Neural cell (in vitro differentiated cells): ENCODE measurements at regions not wholly inside any gene's neighbourhood (a gene's known extent, or its start where the extent isn't known, plus 50 kb on each side); places are given as distances from the start of the nearest gene placed in this dataset.

Source experiments
- H2AFZ ChIP-seq: fragments of 200-600, 300-800 bp; sonication (generic), shearing (Covaris generic); 2 replicates; pipeline ENCODE4 v1.6.0; 2014; ENCODE audit warnings: low read depth, mild to moderate bottlenecking, antibody characterized with exemption, low read length, moderate library complexity
- H3F3A ChIP-seq: fragments of 200-600 bp; shearing (Covaris generic); 2 replicates; pipeline ENCODE4 v1.6.1; 2016; ENCODE audit warnings: mild to moderate bottlenecking, moderate library complexity, mixed read lengths, antibody characterized with exemption, low read length; ENCODE audit not compliant: insufficient read depth, poor library complexity, severe bottlenecking
- H3K27ac ChIP-seq: fragments of 200-600, 300-800 bp; sonication (generic), shearing (Covaris generic); 2 replicates; pipeline ENCODE4 v1.5.1; 2014; ENCODE audit warnings: mild to moderate bottlenecking, low read length, moderate library complexity
- H3K27me3 ChIP-seq: fragments of 300-800, 200-600 bp; sonication (generic), shearing (Covaris generic); 2 replicates; pipeline ENCODE4 v1.6.0; 2014; ENCODE audit warnings: mild to moderate bottlenecking, low read depth, low read length, moderate library complexity; ENCODE audit not compliant: insufficient read depth
- H3K36me3 ChIP-seq: fragments of 300-800, 200-600 bp; sonication (generic), shearing (Covaris generic); 2 replicates; pipeline ENCODE4 v1.5.1; 2014; ENCODE audit warnings: mild to moderate bottlenecking, antibody characterized with exemption, low read length, moderate library complexity; ENCODE audit not compliant: insufficient read depth
- H3K4me2 ChIP-seq: fragments of 300-800, 200-600 bp; sonication (generic), shearing (Covaris generic); 2 replicates; pipeline ENCODE4 v1.6.0; 2014; ENCODE audit warnings: mild to moderate bottlenecking, low read length
- H3K4me3 ChIP-seq: fragments of 300-800, 200-600 bp; sonication (generic), shearing (Covaris generic); 2 replicates; pipeline ENCODE4 v1.5.1; 2014; ENCODE audit warnings: mild to moderate bottlenecking, low read length, moderate library complexity
- H3K79me2 ChIP-seq: fragments of 200-600 bp; shearing (Covaris generic); replicated peaks from 2 replicates; pipeline ENCODE4 v1.6.0; 2014; ENCODE audit warnings: mild to moderate bottlenecking, low read length, moderate library complexity; ENCODE audit not compliant: insufficient read depth
- H3K9ac ChIP-seq: fragments of 300-800, 200-600 bp; sonication (generic), shearing (Covaris generic); 2 replicates; pipeline ENCODE4 v1.6.1; 2016; ENCODE audit warnings: mild to moderate bottlenecking, low read length, mixed read lengths
- H3K9me2 ChIP-seq: fragments of 200-600 bp; shearing (Covaris generic); 2 replicates; pipeline ENCODE4 v1.6.1; 2016; ENCODE audit warnings: mild to moderate bottlenecking, low read length, mixed read lengths; ENCODE audit not compliant: insufficient read depth
- H3K9me3 ChIP-seq: fragments of 200-600, 300-800 bp; sonication (generic), shearing (Covaris generic); 2 replicates; pipeline ENCODE4 v1.6.1; 2016; ENCODE audit warnings: mild to moderate bottlenecking, mixed run types, low read length, moderate library complexity, mixed read lengths
- H4K20me1 ChIP-seq: fragments of 200-600 bp; shearing (Covaris generic); 2 replicates; pipeline ENCODE4 v1.6.1; 2016; ENCODE audit warnings: mild to moderate bottlenecking, mixed run types; ENCODE audit not compliant: insufficient read depth
- EP300 ChIP-seq: fragments of 450-650 bp; conservative IDR thresholded peaks from 2 replicates; pipeline ENCODE4 v1.6.1; 2014; ENCODE audit warnings: antibody characterized with exemption, mild to moderate bottlenecking, moderate library complexity; ENCODE audit not compliant: poor library complexity, severe bottlenecking
- EZH2 ChIP-seq: fragments of 200-600, 300-800 bp; shearing (Covaris generic), sonication (generic); IDR thresholded peaks from 2 replicates; pipeline ENCODE4 v1.6.1; 2014; ENCODE audit warnings: antibody characterized with exemption, low read length, borderline replicate concordance, mild to moderate bottlenecking; ENCODE audit not compliant: insufficient read depth, poor library complexity, severe bottlenecking
- MXI1 ChIP-seq: fragments of 450-650 bp; conservative IDR thresholded peaks from 2 replicates; pipeline ENCODE4 v1.6.1; 2014; ENCODE audit warnings: antibody characterized with exemption, mild to moderate bottlenecking; ENCODE audit not compliant: poor library complexity, severe bottlenecking
- POLR2AphosphoS5 ChIP-seq: IDR thresholded peaks from 2 replicates; pipeline ENCODE4 v1.6.1; 2012
- RAD21 ChIP-seq: fragments of 450-650 bp; conservative IDR thresholded peaks from 2 replicates; pipeline ENCODE4 v1.6.1; 2014; ENCODE audit warnings: antibody characterized with exemption, mild to moderate bottlenecking, moderate library complexity
- REST ChIP-seq: IDR thresholded peaks from 2 replicates; pipeline ENCODE4 v1.6.1; 2012; ENCODE audit warnings: borderline replicate concordance
- SMC3 ChIP-seq: fragments of 450-650 bp; conservative IDR thresholded peaks from 2 replicates; pipeline ENCODE4 v1.6.1; 2014; ENCODE audit warnings: antibody characterized with exemption, mild to moderate bottlenecking, moderate library complexity; ENCODE audit not compliant: poor library complexity
- TAF1 ChIP-seq: IDR thresholded peaks from 2 replicates; pipeline ENCODE4 v1.6.1; 2012; ENCODE audit warnings: low read depth
- TF ChIP-seq, protein P1 (sequence below): fragments of 450-650 bp; IDR thresholded peaks from 2 replicates; pipeline ENCODE4 v1.5.1; 2014; ENCODE audit warnings: antibody characterized with exemption, mild to moderate bottlenecking, moderate library complexity; ENCODE audit not compliant: poor library complexity, severe bottlenecking

DNA sequence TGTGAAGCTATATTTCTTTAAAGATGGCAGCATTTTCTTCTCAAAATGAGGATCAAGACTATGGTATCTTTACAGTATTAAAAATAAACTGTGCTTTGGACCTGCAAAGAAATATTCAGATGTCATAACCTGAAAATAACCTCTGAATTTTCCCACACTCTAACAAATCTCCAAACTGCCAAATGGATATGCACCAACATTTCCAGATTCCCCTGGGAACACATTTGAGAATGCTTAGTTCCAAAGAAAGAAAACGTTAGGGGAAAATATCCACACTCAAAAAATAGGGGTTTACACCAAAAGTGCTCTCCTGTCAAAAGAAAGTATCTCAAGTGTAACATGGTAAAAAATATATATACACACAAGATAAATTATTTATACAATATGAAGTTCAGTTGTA lies 69.1 kb upstream of the ARHGAP29 start:
- Histone ChIP-seq H3F3A (no peaks in the 10 kb centered on the region), H4K20me1 (no peaks in the 10 kb centered on the region), H3K79me2 (no peaks in the 10 kb centered on the region), H2AFZ (no peak overlapping the region), H3K27me3 (no peaks in the 10 kb centered on the region), H3K36me3 (no peaks in the 10 kb centered on the region), H3K9me3 (no peaks in the 10 kb centered on the region), H3K4me2 (no peak overlapping the region), H3K9me2 (no peaks in the 10 kb centered on the region), H3K9ac (no peak overlapping the region), H3K27ac (no peak overlapping the region), H3K4me3 (no peak overlapping the region)
- TF ChIP-seq TAF1 (no peak), RAD21 (no peak), POLR2AphosphoS5 (no peak), SMC3 (no peak), MXI1 (no peak), EZH2 (no peak), EP300 (no peak), REST (no peak)
- TF ChIP-seq, protein P1, sequence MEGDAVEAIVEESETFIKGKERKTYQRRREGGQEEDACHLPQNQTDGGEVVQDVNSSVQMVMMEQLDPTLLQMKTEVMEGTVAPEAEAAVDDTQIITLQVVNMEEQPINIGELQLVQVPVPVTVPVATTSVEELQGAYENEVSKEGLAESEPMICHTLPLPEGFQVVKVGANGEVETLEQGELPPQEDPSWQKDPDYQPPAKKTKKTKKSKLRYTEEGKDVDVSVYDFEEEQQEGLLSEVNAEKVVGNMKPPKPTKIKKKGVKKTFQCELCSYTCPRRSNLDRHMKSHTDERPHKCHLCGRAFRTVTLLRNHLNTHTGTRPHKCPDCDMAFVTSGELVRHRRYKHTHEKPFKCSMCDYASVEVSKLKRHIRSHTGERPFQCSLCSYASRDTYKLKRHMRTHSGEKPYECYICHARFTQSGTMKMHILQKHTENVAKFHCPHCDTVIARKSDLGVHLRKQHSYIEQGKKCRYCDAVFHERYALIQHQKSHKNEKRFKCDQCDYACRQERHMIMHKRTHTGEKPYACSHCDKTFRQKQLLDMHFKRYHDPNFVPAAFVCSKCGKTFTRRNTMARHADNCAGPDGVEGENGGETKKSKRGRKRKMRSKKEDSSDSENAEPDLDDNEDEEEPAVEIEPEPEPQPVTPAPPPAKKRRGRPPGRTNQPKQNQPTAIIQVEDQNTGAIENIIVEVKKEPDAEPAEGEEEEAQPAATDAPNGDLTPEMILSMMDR: no peak

- TF ChIP-seq REST (no peak), MXI1 (no peak), EP300 (no peak), POLR2AphosphoS5 (no peak), SMC3 (no peak), TAF1 (no peak), EZH2 (no peak), RAD21 (no peak)
- TF ChIP-seq, protein P1: no peak
- no peaks in the 10 kb centered on the region for H3K9me2 ChIP-seq
- no peaks in the 10 kb centered on the region for H3K27me3 ChIP-seq
- H3K27ac ChIP-seq: no peak overlapping the region
- no peaks in the 10 kb centered on the region for H3K79me2 ChIP-seq
- H2AFZ ChIP-seq: no peak overlapping the region
- no peak overlapping the region for H3K4me3 ChIP-seq
- H4K20me1 ChIP-seq: no peaks in the 10 kb centered on the region
- H3K36me3 ChIP-seq: no peaks in the 10 kb centered on the region
- no peak overlapping the region for H3K9ac ChIP-seq
- H3F3A ChIP-seq: no peaks in the 10 kb centered on the region
- H3K4me2 ChIP-seq: no peak overlapping the region
- H3K9me3 ChIP-seq: no peaks in the 10 kb centered on the region
Measured at GRCh38 chr1:94305704-94306103, 68.3 kb upstream of the ARHGAP29 start.
